Coronary artery (tissue), 2 donors: ENCODE measurements at regions not wholly inside any gene's neighbourhood (a gene's known extent, or its start where the extent isn't known, plus 50 kb on each side); places are given as distances from the start of the nearest gene placed in this dataset.

Experiments used
- DNase-seq: peaks from one replicate; pipeline ENCODE4 v3.0.0-alpha.2; 2017; ENCODE audit warnings: low spot score
- H3K27ac ChIP-seq, 2 donors: fragments of 200-600 bp; sonication (generic); one replicate each; pipeline ENCODE4 v1.5.1; 2016 to 2019
- H3K4me3 ChIP-seq: fragments of 200-600 bp; sonication (generic); 2 replicates; pipeline ENCODE4 v1.5.1; 2016; ENCODE audit warnings: mild to moderate bottlenecking, moderate library complexity
- TF ChIP-seq, protein P1 (sequence below): fragments of 200-600 bp; sonication (generic); IDR thresholded peaks from one replicate; pipeline ENCODE4 v1.5.1; 2019; ENCODE audit warnings: antibody characterized with exemption

DNA sequence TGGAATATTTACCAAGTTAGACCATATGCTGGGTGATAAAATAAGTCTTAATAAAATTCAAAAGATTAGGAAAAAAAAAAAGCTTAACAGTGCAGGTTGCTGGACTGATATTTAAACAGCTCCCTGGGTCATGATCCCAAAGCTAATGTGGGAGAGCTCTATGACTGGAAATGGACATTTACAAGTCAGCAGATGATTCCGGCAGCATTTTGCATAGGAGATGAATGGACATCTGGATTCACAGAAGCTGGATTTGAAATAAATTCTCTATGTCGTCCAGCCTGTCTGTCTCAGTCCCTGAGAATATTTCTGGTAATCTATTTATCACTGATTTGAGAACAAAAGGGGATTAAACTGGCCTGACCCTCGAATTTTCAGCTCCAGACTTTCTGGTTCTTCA lies 52.3 kb upstream of the KLHL25 start:
- no peak for DNase-seq
- TF ChIP-seq, protein P1, sequence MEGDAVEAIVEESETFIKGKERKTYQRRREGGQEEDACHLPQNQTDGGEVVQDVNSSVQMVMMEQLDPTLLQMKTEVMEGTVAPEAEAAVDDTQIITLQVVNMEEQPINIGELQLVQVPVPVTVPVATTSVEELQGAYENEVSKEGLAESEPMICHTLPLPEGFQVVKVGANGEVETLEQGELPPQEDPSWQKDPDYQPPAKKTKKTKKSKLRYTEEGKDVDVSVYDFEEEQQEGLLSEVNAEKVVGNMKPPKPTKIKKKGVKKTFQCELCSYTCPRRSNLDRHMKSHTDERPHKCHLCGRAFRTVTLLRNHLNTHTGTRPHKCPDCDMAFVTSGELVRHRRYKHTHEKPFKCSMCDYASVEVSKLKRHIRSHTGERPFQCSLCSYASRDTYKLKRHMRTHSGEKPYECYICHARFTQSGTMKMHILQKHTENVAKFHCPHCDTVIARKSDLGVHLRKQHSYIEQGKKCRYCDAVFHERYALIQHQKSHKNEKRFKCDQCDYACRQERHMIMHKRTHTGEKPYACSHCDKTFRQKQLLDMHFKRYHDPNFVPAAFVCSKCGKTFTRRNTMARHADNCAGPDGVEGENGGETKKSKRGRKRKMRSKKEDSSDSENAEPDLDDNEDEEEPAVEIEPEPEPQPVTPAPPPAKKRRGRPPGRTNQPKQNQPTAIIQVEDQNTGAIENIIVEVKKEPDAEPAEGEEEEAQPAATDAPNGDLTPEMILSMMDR, result no peak
- H3K4me3 ChIP-seq, result no peak overlapping the region
- no peak overlapping the region for H3K27ac ChIP-seq

DNA sequence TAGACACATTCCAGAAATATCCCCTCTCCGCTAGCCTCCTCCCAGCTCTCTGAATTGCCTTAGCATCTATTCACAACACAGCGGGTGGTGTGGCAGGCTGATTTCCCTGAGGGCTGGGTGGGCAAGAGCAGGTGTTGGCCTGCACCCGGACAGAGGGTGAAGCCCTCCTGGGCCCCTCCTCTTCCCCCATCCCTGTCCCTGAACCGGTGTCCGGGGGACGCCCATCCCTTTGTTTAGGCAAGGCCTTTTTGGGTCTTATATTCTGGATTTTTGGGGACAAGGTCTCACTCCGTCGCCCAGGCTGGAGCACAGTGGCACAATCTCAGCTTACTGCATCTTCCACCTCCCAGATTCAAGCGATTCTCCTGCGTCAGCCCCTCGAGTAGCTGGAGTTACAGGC lies 55.2 kb upstream of the KLHL25 start:
- Histone ChIP-seq H3K27ac (no peak overlapping the region), H3K4me3 (no peak overlapping the region)
- TF ChIP-seq, protein P1, result no peak
- DNase-seq, result no peak

- H3K27ac ChIP-seq, result no peak overlapping the region
- TF ChIP-seq, protein P1, result no peak
- DNase-seq, result no peak
- no peak overlapping the region for H3K4me3 ChIP-seq
Measured at GRCh38 chr15:85852969-85853368, 58.2 kb upstream of the KLHL25 start.

DNA sequence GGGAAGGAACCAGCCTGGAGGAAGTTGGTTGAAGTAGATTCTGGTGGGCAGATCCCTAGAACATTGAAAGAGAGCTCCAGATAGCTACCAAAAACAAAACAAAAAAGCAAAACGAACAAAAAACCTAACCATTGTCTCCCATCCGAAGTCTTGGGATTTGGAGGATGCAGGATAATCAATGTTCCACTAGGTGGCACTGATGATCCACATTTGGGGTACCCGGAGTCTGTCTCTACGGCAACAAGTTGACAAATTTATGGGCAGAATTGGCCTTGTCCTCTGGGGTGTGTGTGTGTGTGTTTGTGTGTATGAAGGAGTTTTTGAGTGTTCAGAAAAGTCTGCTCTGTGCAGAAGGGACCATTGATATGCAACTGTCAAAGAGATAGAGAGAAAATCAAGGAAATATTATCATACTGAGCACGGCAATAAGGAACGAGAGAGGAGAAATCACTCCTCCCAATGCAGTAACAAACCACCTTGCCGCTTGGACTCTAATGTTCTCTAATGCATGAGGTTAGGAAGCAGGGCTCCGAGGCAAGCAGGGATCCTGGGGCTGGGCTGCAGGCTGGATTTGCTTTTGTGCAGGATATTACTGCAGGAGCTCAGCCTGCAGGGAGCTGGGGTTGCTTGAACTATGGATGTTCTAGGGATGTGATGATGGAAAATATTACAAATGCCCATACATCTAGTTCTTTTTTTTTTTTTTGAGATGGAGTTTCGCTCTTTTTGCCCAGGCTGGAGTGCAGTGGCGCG lies 59.8 kb upstream of the KLHL25 start:
- TF ChIP-seq, protein P1, result peak; percentile 74
- no peak for DNase-seq
- H3K27ac ChIP-seq, result no peak overlapping the region
- no peak overlapping the region for H3K4me3 ChIP-seq

DNA sequence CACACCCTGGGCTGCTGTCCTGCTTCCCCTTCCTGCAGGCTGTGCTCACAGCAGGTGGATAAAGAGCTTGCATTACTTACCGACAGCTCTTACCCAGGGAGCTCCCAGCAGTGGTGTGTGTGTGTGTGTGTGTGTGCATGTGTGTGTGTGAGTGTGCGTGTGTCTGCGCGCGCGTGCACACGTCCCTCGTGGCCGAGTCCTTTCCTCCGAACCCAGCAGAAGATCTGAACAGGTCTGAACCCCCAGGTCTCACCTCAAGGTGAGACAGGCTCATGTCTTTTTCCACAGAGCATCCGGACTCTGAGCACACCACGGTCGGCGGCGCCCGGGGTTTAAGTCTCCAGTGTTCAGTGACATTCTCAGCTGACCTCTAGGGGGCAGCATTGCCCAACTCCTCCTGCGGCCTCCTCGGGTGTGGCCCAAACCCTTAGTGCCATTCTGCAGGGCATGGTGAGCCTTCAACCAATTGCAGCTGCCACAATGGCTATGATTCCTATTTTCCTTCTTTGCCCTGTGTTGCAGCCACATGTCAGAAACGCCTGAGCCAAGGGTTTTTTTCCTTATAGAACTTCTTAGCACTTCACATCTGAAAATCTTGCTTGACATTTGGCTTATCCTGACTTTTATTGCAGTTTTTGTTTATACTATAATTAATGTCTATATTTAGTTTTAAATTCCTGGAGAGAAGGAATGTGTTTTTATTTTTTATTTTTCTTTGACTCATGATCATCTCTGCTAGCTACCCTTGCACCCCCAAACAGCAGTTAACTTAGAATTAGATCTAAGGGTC lies 64.1 kb upstream of the KLHL25 start:
- DNase-seq, result no peak
- H3K4me3 ChIP-seq, result no peak overlapping the region
- no peak overlapping the region for H3K27ac ChIP-seq
- TF ChIP-seq, protein P1, result peak; percentile 56

GRCh38 chr15:85859671-85860070 lies 64.9 kb upstream of the KLHL25 start:
- TF ChIP-seq, protein P1, result no peak
- no peak for DNase-seq
- no peak overlapping the region for H3K27ac ChIP-seq

More at GRCh38 chr15:85859671-85860070, 64.9 kb upstream of the KLHL25 start:
- no peak overlapping the region for H3K4me3 ChIP-seq
